ENCODE measurements at regions not wholly inside any gene's neighbourhood (a gene's known extent, or its start where the extent isn't known, plus 50 kb on each side); places are given as distances from the start of the nearest gene placed in this dataset.
"Not testable (repeated sequence)": the region's sequence is repeated elsewhere in the genome, so short reads cannot be mapped to it uniquely, and the experiment has no call there.

DNA sequence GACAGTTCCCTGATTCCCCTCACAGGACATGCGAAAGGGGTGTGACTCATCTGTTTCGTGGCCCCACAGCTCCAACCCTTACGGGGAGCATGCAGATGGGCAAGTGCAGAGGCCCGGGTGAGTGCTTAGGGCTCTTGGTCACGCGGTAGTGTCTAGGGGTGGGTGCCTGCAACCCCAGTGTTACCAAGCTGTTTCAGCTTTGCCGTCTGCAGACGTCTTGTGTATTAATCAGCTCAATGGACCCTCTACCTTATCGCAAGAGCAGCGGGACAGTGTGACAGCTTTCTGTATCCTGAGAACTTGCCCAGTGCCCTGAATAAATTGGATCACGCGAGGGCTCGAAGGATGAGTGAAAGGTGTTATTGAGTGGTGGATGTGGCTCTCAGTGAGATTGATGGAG, 816.4 kb upstream of the ANO3 start:
- ATAC-seq (no peak), DNase-seq (no peak)

GRCh38 chr11:25520459-25520858, 811.5 kb upstream of the ANO3 start:
- DNase-seq (no peak), ATAC-seq (no peak)

DNA sequence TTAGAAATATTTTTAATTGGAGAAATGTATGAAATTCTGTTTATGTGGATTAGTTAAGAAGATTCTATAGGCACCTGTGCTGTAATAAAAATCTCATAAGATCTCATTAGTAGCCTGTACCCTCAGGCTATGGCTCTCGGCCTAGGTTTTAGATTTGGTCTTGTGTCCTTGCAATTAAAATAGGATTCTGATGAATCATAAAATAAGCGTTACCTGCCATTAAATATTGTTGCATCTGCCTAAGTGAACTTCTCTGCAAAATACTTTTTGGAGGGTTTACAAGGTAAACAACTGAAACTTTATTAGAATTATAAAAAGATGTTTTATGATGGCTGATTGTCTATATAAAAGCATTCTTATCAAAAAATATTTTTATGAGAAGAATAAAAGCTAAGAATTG, 804.1 kb upstream of the ANO3 start:
- DNase-seq (no peak), ATAC-seq (no peak)

DNA sequence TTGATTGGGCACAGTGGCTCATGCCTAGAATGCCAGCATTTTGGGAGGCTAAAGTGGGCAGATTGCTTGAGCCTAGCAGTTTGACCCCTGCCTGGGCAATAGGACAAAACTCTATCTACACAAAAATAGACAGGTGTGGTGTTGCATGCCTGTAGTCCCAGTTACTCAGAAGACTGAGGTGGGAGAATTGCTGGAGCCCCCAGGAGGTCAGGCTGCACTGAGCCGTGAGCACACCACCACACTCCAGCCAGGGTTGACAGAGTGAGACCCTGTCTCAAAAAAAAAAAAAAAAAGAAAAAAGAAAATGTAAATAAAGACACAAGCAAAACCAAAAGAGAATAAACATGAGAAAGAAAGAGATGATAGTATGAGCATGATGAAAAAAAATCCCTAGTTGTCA, 802.4 kb upstream of the ANO3 start:
- ATAC-seq (no peak), DNase-seq (no peak)

- DNase-seq, result no peak
- no peak for ATAC-seq
Observed at GRCh38 chr11:25535467-25536272, 796.3 kb upstream of the ANO3 start.

DNA sequence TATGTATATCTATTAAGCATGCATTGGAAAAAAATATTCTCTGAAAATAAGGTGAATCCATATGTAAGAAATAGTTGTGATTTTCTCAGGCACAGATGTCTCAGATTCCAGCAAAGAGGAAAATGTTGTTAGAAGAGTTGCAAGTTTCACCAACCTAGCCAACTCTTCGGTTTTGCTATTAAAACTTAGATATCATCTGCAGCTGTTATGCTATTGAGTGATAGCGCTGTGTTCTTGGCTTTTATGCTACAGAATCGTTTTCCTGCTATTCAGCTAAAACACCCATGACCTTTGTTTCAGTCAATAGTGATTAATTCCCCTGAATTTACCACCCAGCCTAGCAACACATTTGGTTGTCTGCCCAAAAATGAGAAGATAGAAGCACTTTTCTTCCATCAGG, 795.6 kb upstream of the ANO3 start:
- no peak for ATAC-seq

DNA sequence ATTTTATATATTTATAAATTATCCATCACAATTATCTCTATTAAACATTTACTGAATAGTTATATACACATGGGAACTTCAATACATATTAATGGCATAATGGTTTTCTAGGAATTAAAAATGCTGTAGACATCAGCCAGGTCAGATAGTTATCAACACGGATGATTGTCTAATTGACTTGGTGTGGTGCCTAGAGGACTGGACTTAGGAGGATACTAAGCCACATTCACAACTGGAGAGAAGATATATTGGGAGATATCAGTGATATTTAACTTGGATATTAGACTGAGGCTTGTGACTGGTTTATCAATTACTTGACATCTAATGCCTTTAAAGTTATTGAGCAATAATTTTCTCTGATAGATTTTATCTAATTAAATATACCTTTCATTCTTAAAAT, 794.5 kb upstream of the ANO3 start:
- no peak for ATAC-seq
- DNase-seq, result no peak

More for the DNA sequence above, 795.6 kb upstream of the ANO3 start:
- no peak for DNase-seq

DNA sequence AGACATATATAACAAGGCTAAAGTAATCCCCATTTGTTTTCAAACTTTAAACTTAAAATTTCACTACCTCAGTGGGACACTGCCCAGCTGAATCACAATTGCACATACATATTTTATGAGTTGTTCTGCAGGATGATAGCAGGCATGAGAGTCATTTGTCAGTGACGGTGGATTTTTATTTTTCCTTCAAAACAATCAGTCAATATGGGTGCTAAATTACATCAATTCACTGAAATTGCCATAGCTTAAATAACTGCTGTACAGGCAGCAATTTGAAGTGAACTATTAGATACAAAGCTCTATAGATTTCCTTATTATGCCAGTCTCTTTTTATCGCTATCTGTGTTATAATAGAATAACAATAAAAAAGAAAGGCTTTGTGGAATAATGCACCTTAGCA, 784.6 kb upstream of the ANO3 start:
- no peak for ATAC-seq
- DNase-seq, result no peak

- ATAC-seq (no peak), DNase-seq (no peak)
Observed at GRCh38 chr11:25562417-25562816, 769.5 kb upstream of the ANO3 start.

DNA sequence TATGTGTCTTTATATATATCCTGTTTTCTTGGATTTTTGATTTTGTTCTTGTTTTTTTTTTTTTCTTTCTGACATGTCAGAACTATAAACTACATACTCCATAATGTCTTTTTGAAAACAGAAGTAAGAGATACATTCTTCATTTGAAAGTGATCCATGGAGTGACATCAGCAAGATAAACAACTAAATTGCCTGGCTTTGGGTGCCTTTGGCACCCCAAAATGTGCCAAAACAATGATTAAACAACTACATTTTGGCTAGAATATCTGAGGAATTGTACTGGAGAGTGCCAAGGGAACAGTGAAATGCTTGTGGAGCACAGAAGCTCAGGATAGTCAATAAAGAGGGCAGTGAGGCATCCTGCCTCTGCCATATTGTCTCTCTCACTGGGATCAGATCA, 766.1 kb upstream of the ANO3 start:
- ATAC-seq, result no peak
- no peak for DNase-seq

DNA sequence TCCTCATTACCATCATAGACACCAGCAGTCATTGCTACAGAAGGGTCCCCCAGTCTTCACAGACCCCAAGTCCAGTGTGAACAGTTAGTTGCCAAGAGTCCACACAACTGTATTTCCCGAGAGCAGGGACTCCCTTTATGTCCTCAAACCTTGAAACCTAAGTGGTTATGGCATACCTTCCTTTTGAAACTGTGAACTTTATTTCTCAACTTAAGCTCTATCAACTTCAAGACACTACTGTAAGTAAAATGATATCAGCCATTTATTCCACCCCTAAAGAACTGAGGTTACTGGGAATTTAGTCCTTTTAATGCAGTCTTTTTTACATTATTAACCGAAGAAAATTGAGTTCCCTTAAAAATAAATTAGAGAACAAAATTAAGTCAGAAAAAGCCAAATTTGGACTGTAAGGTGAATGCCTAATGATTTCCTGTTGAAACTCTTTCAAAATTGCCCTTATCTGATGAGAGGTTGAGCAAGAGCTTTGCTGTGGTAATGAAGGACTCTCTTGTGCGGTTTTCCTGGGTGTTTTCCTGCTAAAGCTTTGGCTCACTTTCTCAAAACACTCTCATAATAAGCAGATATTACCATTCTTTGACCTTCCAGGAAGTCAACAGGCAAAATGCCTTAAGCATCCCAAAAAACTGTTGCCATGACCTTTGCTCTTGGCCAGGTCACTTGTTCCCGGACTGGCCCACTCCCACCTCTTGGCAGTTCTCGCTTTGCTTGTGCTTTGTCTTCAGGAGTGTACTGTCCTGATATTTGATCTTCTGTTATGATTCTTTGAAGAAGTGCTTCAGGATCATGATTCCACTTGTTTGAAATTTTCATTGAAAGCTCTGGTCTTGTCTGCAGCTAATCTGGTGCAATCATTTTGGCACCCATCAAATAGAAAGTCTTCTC, 765.4 kb upstream of the ANO3 start:
- ATAC-seq, result no peak
- DNase-seq, result no peak

GRCh38 chr11:25576320-25576719, 755.6 kb upstream of the ANO3 start:
- no peak for DNase-seq
- ATAC-seq, result no peak

DNA sequence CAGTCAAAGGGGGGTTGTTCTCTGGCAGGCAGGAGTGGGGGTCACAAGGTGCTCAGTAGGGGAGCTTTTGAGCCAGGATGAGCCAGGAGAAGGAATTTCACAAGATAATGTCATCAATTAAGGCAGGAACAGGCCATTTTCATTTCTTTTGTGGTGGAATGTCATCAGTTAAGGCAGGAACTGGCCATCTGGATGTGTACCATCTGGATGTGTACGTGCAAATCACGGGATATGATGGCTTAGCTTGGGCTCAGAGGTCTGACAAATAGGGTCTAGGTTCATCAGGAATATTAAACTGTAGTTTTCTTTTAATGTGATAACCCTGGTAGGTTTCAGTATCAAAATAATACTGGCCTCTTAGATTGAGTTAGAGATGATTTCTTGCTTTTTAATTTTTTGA, 752.4 kb upstream of the ANO3 start:
- not testable (repeated sequence) for DNase-seq, ATAC-seq

GRCh38 chr11:25583596-25583995, 748.3 kb upstream of the ANO3 start:
- DNase-seq, result no peak
- no peak for ATAC-seq

- DNase-seq (no peak), ATAC-seq (no peak)
Observed at GRCh38 chr11:25587496-25587895, 744.4 kb upstream of the ANO3 start.

DNA sequence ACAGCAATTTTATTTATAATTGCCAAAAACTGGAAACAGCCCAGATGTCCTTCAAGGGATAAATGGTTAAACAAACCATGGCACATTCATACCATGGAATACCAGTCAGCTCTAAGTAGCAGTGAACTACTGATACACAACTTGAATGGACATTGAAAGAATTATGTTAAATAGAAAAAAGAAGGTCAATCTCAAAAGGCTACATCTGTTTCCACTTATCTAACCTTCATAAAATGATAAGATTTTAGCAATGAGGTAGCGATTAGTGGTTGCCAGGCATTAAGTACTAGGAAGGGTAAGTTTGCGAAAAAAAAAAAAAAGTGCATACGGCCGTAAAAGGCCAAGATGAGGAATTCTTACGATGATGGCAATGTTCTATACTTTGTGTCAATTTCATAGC, 738.7 kb upstream of the ANO3 start:
- ATAC-seq (no peak), DNase-seq (no peak)

DNA sequence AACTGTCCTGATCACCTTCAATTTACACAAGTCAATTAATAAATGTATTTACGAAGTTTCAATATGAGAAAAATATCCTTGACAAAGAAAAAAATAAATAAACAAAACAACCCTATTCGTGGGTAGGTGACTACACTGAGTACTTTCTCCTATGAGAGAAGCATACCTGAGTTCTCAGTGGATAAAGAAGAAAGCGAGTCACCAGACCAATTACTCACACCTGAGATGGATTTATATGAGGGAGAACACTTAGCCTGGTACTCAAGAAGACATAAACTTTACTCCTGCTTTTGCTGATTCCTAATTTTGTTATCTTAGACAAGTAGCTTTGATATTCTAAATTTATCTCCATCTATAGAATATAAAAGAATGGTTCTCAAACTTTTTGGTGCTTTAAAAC, 735.2 kb upstream of the ANO3 start:
- no peak for DNase-seq
- no peak for ATAC-seq

- ATAC-seq, result no peak
- no peak for DNase-seq
Observed at GRCh38 chr11:25597696-25598095, 734.2 kb upstream of the ANO3 start.

GRCh38 chr11:25602149-25602548, 729.8 kb upstream of the ANO3 start:
- no peak for DNase-seq

DNA sequence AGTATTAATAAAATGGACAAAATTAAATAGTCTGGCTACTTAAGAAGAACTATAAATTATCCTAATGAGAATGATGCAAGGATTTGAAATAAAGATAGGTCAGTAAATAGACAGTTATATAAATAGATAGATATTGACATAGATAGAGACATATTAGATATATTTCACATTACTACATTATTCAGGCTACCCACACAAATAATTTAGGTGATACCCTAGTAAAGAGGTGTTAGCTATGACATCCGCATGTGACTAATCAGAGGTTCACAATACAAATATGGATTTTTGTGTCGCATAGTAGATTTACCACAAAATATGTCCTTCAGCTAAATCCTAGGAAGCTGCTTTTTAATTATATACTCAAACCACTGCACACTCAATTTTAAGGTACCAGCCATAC, 729.0 kb upstream of the ANO3 start:
- no peak for DNase-seq
- no peak for ATAC-seq

More at GRCh38 chr11:25602149-25602548, 729.8 kb upstream of the ANO3 start:
- no peak for ATAC-seq

GRCh38 chr11:25612806-25613205, 719.1 kb upstream of the ANO3 start:
- DNase-seq, result no peak
- no peak for ATAC-seq

DNA sequence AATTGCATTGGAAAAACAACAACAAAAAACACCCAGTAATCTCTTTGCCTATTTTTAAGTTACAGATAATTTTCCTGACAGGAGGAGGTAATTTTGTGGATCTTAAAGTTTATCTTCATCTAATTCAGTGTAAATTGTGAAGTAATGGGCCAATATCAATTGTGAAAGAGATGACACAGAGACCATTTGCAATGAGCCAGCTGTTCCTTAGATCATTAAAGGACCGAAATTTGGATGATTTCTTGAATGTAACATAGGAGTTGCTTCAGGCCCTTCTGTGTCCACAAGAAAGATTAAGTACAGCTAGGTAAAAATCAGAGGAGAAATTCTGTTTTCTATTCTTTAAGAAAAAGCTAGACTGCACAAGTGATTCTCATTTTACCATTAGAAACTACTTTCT, 718.5 kb upstream of the ANO3 start:
- no peak for DNase-seq
- ATAC-seq, result no peak

GRCh38 chr11:25613865-25614264, 718.1 kb upstream of the ANO3 start:
- ATAC-seq (no peak), DNase-seq (no peak)

GRCh38 chr11:25615069-25615468, 716.9 kb upstream of the ANO3 start:
- DNase-seq (no peak), ATAC-seq (no peak)
